Spleen (tissue), 11 donors: ENCODE measurements at regions not wholly inside any gene's neighbourhood (a gene's known extent, or its start where the extent isn't known, plus 50 kb on each side); places are given as distances from the start of the nearest gene placed in this dataset.

ENCODE experiments used
- DNase-seq: peaks from one replicate; pipeline ENCODE4 v3.0.0-alpha.2; 2020
- H3K27ac ChIP-seq, 8 donors: fragments of 200-600 bp; sonication (generic) in 7 of 8; 1 replicate in 4 of 8; 2 replicates in 4 of 8; pipeline versions ENCODE4 v1.5.0 to v1.8.0; 2016 to 2021; ENCODE audit warnings: inconsistent platforms in 4 of 8, mild to moderate bottlenecking in 4 of 8, moderate library complexity in 1 of 8
- H3K27me3 ChIP-seq, 7 donors: fragments of 200-600 bp; sonication (generic) in 6 of 7; replicated peaks in 1 of 7; 1 replicate in 4 of 7; 2 replicates in 3 of 7; pipeline versions ENCODE4 v1.5.0 to v1.8.0; 2016 to 2021; ENCODE audit warnings: inconsistent platforms in 3 of 7, mild to moderate bottlenecking in 1 of 7
- H3K36me3 ChIP-seq, 6 donors: fragments of 200-600 bp; sonication (generic) in 5 of 6; 1 replicate in 4 of 6; 2 replicates in 2 of 6; pipeline versions ENCODE4 v1.5.0 to v1.8.0; 2016 to 2021; ENCODE audit warnings: inconsistent platforms in 2 of 6
- H3K4me1 ChIP-seq, 6 donors: fragments of 200-600 bp; sonication (generic) in 5 of 6; 1 replicate in 3 of 6; 2 replicates in 3 of 6; pipeline versions ENCODE4 v1.5.0 to v1.8.0; 2016 to 2021; ENCODE audit warnings: inconsistent platforms in 3 of 6
- H3K4me3 ChIP-seq, 8 donors: fragments of 200-600 bp; sonication (generic) in 7 of 8; 1 replicate in 4 of 8; 2 replicates in 4 of 8; pipeline versions ENCODE4 v1.5.0 to v1.8.0; 2016 to 2021; ENCODE audit warnings: inconsistent platforms in 4 of 8, mild to moderate bottlenecking in 4 of 8, moderate library complexity in 2 of 8
- H3K9me3 ChIP-seq, 8 donors: fragments of 200-600 bp; sonication (generic) in 7 of 8; 1 replicate in 4 of 8; 2 replicates in 4 of 8; pipeline versions ENCODE4 v1.5.0 to v1.8.0; 2016 to 2021; ENCODE audit warnings: inconsistent platforms in 4 of 8
- POLR2A ChIP-seq, 3 donors: fragments of 450-650 bp; IDR thresholded peaks; one replicate each; pipeline ENCODE4 v1.5.1; 2017; ENCODE audit warnings: antibody characterized with exemption in 3 of 3, mild to moderate bottlenecking in 1 of 3
- POLR2AphosphoS5 ChIP-seq, 3 donors: sonication (generic); formaldehyde crosslinking; IDR thresholded peaks; one replicate each; pipeline ENCODE4 v1.5.1; 2017; ENCODE audit warnings: antibody characterized with exemption in 3 of 3
- WGBS, 5 donors: extraction: QIAGEN DNeasy Blood & Tissue Kit in 3 of 5; methylation state at CpG; one replicate each; pipeline versions ENCODE4 v1.1.5 to v1.1.7; 2013 to 2018; 5-methylcytosine and 5-hydroxymethylcytosine counted together
- intact Hi-C: fragments of 100-400 bp; cut with DNase I; formaldehyde crosslinking; loops from one replicate; pipeline ENCODE4 v1.15.0; 2023; ENCODE audit warnings: low total_unique reads
- TF ChIP-seq, protein P1 (sequence below), 11 experiments: fragments of 200-600 bp in 7 of 11; fragments of 450-650 bp in 4 of 11; sonication (generic) in 4 of 11; IDR thresholded peaks in 8 of 11; conservative IDR thresholded peaks in 3 of 11; 1 replicate in 7 of 11; 2 replicates in 4 of 11; pipeline versions ENCODE4 v1.4.0 to v1.8.0; 2016 to 2021; ENCODE audit warnings: antibody characterized with exemption in 11 of 11, inconsistent platforms in 4 of 11, mild to moderate bottlenecking in 1 of 11
- donor health status: healthy with polysubstance abuse.
- donor health status: DM: no; HTN: no; CAD: no; lungs with moderate emphysema.
- donor health status: DM: no; HTN: no; CAD: no.
- donor health status: Bipolar disorder and iron deficiency.
- donor health status: healthy.
- donor health status: DM: no; HTN: no; CAD: no.
- donor health status: DM: yes; HTN: yes; CAD: no.

DNA sequence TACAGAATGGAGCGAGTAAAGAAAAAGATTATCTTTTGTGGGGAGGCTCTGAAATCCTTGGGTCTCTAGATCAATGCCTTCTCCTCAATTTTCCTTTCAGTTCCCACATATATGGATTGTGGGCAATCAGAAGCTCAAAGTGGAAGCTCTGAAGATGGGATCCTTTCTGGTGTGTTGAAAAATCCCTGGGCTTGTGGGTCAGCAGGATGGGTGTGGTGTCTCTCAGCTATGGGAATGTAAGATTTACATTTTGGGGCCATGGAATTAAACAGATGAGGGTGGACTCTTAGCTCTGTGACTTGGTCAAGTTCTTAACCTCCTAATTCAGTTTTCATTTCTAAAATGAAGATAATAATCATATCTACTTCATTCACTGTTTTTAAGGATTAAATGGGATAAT, 231.9 kb upstream of the CA10 start:
- no peak overlapping the region for H3K4me3 ChIP-seq
- H3K27ac ChIP-seq, result no peak overlapping the region

DNA sequence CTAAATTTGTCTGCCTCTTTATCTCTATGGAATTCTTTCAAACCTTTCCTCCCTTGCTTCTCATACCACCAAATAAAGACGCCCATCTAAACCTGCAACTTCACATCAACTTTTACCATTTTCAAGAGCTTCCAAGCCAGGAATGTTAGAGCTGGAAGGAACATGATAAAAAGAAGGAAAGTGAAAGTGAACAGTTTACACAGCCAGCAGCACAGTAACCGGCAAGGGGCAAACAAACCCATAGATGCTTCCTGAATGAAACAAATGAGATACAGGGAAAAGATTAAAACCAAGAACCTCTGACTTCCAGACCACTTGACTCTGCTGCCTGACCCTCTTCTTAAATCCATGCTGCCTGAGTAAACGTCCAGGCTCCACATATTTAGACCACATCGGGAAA, 231.1 kb upstream of the CA10 start:
- Histone ChIP-seq H3K4me1 (no peaks in the 10 kb centered on the region), H3K36me3 (no peaks in the 10 kb centered on the region), H3K9me3 (peaks cover 0 to 5% (median 0%) of the 10 kb centered on the region in 8 donors), H3K4me3 (peak overlapping the region in 2 of 8 donors; percentile 30 to 33), H3K27me3 (no peaks in the 10 kb centered on the region), H3K27ac (no peak overlapping the region)
- DNase-seq, result no peak
- 29 to 57% (median 36%) methylated on average over 4 of the region's 4 CpGs for WGBS, 5 donors
- TF ChIP-seq POLR2A (IDR thresholded peaks at IDR 0.05) (no peak), POLR2AphosphoS5 (IDR thresholded peaks at IDR 0.05) (no peak)
- TF ChIP-seq, protein P1, sequence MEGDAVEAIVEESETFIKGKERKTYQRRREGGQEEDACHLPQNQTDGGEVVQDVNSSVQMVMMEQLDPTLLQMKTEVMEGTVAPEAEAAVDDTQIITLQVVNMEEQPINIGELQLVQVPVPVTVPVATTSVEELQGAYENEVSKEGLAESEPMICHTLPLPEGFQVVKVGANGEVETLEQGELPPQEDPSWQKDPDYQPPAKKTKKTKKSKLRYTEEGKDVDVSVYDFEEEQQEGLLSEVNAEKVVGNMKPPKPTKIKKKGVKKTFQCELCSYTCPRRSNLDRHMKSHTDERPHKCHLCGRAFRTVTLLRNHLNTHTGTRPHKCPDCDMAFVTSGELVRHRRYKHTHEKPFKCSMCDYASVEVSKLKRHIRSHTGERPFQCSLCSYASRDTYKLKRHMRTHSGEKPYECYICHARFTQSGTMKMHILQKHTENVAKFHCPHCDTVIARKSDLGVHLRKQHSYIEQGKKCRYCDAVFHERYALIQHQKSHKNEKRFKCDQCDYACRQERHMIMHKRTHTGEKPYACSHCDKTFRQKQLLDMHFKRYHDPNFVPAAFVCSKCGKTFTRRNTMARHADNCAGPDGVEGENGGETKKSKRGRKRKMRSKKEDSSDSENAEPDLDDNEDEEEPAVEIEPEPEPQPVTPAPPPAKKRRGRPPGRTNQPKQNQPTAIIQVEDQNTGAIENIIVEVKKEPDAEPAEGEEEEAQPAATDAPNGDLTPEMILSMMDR (IDR thresholded peaks at IDR 0.05 in 8 of 11, conservative IDR thresholded peaks at IDR 0.05 in 3 of 11), result no peak
- intact Hi-C loops, result no loop called here

More for the DNA sequence above, 231.9 kb upstream of the CA10 start:
- Histone ChIP-seq H3K9me3 (peaks cover 0 to 5% (median 0%) of the 10 kb centered on the region in 8 donors), H3K4me1 (no peaks in the 10 kb centered on the region), H3K27me3 (no peaks in the 10 kb centered on the region), H3K36me3 (no peaks in the 10 kb centered on the region)
- WGBS, 5 donors, result 87 to 93% (median 90%) methylated on average over 1 of the region's 1 CpG
- intact Hi-C loops, result no loop called here
- TF ChIP-seq, protein P1 (IDR thresholded peaks at IDR 0.05 in 8 of 11, conservative IDR thresholded peaks at IDR 0.05 in 3 of 11), result no peak
- TF ChIP-seq POLR2AphosphoS5 (IDR thresholded peaks at IDR 0.05), result no peak
- no peak for TF ChIP-seq POLR2A (IDR thresholded peaks at IDR 0.05)
- no peak for DNase-seq

DNA sequence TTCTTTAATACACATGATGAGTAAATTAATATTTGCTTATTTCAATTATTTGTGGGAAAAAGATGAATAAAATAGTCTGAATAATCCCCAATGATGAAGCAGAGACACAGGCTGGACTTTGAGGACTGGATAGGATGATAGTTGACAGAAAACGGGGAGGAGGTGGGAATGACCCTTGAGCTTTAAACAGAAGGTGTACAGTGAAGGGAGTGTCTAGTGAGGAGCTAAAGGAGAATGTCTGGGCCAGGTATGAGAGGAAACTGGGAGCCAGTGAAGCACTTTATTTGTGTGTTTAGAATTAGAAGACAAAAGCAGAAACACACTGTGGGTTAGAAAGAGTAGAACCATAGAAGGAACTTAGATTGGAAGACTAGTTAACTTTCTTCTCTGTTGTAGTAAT, 230.4 kb upstream of the CA10 start:
- peaks cover 0 to 5% (median 0%) of the 10 kb centered on the region in 8 donors for H3K9me3 ChIP-seq
- no peak overlapping the region for H3K4me3 ChIP-seq
- H3K36me3 ChIP-seq, result no peaks in the 10 kb centered on the region
- 69 to 85% (median 76%) methylated on average over 1 of the region's 1 CpG for WGBS, 5 donors
- H3K27ac ChIP-seq, result no peak overlapping the region
- no peak for DNase-seq
- TF ChIP-seq POLR2A (IDR thresholded peaks at IDR 0.05) (no peak), POLR2AphosphoS5 (IDR thresholded peaks at IDR 0.05) (no peak)
- TF ChIP-seq, protein P1 (IDR thresholded peaks at IDR 0.05 in 8 of 11, conservative IDR thresholded peaks at IDR 0.05 in 3 of 11), result no peak
- intact Hi-C loops, result no loop called here
- H3K4me1 ChIP-seq, result no peaks in the 10 kb centered on the region
- no peaks in the 10 kb centered on the region for H3K27me3 ChIP-seq

DNA sequence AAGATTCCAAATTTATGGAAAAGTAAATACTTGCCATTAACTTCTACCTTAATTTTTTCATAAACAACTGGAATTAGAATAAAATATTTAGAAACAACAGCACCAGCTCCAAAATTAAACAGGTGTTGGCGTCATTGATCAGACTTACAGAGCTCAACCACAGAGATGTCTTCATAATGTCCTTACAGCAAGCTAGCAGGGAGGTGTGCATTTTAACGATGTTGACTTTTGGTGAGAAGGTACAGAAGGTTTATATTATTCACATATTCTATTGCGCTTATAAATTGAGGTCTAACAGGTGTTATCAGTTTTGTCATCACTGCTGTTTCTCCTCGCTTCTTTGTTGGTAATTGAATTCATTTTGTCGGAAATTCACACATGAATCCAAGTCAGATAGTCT, 226.2 kb upstream of the CA10 start:
- TF ChIP-seq, protein P1 (IDR thresholded peaks at IDR 0.05 in 8 of 11, conservative IDR thresholded peaks at IDR 0.05 in 3 of 11), result no peak
- TF ChIP-seq POLR2A (IDR thresholded peaks at IDR 0.05) (no peak), POLR2AphosphoS5 (IDR thresholded peaks at IDR 0.05) (no peak)
- WGBS, 5 donors, result 87 to 91% (median 87%) methylated on average over 5 of the region's 5 CpGs
- no peak for DNase-seq
- Histone ChIP-seq H3K4me3 (no peak overlapping the region), H3K27ac (no peak overlapping the region), H3K27me3 (no peaks in the 10 kb centered on the region), H3K9me3 (peaks cover 0 to 5% (median 0%) of the 10 kb centered on the region in 8 donors), H3K4me1 (no peaks in the 10 kb centered on the region), H3K36me3 (no peaks in the 10 kb centered on the region)
- intact Hi-C loops, result no loop called here
